Brain microvascular endothelial cell (primary cell): ENCODE measurements at regions not wholly inside any gene's neighbourhood (a gene's known extent, or its start where the extent isn't known, plus 50 kb on each side); places are given as distances from the start of the nearest gene placed in this dataset.

Experiments used
- DNase-seq: peaks from one replicate; pipeline ENCODE4 v3.0.0-alpha.2; 2020
- H3K27ac ChIP-seq: fragments of 250-450 bp; sonication (Bioruptor Pico); 2 replicates; pipeline ENCODE4 v1.5.1; 2020; ENCODE audit warnings: mild to moderate bottlenecking, moderate library complexity
- H3K27me3 ChIP-seq: fragments of 250-450 bp; sonication (Bioruptor Pico); replicated peaks from 2 replicates; pipeline ENCODE4 v1.5.1; 2020; ENCODE audit warnings: mild to moderate bottlenecking
- H3K36me3 ChIP-seq: fragments of 250-450 bp; sonication (Bioruptor Pico); replicated peaks from 2 replicates; pipeline ENCODE4 v1.5.1; 2020; ENCODE audit warnings: mild to moderate bottlenecking
- H3K4me3 ChIP-seq: 2 replicates; pipeline ENCODE4 v1.5.1; 2011; ENCODE audit warnings: low read depth, mild to moderate bottlenecking, control low read depth, low read length, moderate library complexity
- in situ Hi-C: cut with HindIII; loops from 2 replicates; pipeline ENCODE4 v1.10.0; 2017; ENCODE audit warnings: low sequenced_read_pairs, low pct_ligation_motif_present
- TF ChIP-seq, protein P1 (sequence below): IDR thresholded peaks from 2 replicates; pipeline ENCODE4 v1.5.1; 2011; ENCODE audit warnings: low read depth, mild to moderate bottlenecking, moderate library complexity, low read length, control low read depth, inconsistent platforms; ENCODE audit errors: missing control alignments

DNA sequence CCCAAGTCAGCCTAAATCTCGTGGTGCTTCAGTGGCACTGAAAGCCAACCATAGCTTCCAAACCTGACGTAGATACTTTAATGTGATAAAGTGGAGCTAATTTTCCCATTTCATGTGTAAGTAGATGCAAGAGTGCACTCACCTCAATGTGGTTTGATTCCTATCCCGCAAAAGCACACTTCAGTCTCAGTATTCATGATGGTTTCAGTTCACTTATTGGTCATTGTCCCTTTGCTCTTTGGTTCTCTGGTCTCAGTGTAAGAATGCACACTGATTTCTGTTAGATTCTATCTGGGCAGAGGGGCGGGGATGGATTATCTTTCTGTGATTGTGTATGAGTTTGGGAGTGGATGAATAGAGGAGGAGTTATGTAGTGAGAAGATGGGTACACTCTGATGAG, 340.6 kb downstream of the KCNRG start:
- Histone ChIP-seq H3K36me3 (no peaks in the 10 kb centered on the region), H3K4me3 (no peak overlapping the region), H3K27ac (no peak overlapping the region), H3K27me3 (no peaks in the 10 kb centered on the region)
- in situ Hi-C loops, result no loop called here
- TF ChIP-seq, protein P1, sequence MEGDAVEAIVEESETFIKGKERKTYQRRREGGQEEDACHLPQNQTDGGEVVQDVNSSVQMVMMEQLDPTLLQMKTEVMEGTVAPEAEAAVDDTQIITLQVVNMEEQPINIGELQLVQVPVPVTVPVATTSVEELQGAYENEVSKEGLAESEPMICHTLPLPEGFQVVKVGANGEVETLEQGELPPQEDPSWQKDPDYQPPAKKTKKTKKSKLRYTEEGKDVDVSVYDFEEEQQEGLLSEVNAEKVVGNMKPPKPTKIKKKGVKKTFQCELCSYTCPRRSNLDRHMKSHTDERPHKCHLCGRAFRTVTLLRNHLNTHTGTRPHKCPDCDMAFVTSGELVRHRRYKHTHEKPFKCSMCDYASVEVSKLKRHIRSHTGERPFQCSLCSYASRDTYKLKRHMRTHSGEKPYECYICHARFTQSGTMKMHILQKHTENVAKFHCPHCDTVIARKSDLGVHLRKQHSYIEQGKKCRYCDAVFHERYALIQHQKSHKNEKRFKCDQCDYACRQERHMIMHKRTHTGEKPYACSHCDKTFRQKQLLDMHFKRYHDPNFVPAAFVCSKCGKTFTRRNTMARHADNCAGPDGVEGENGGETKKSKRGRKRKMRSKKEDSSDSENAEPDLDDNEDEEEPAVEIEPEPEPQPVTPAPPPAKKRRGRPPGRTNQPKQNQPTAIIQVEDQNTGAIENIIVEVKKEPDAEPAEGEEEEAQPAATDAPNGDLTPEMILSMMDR, result no peak
- DNase-seq, result no peak

DNA sequence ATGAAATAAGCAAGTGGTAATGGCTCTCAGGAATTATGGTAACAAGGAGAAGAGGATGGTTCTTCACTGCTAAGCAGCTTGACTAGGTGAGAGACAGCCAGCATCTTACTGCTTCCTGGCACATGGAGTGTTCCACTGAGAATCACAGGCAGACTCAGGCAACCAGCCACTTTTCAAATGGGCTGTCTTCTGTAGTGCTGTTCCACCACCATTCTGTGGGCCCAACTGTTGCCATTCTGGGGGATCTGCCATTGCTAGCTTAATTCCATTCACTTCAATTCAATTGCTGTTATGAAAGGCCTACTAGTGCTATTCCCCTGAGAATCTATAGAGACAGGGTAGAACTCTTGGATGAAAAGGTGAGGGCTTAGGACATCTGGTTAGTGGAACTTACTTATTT, 341.9 kb downstream of the KCNRG start:
- Histone ChIP-seq H3K27me3 (no peaks in the 10 kb centered on the region), H3K27ac (no peak overlapping the region), H3K4me3 (no peak overlapping the region), H3K36me3 (no peaks in the 10 kb centered on the region)
- in situ Hi-C loops, result no loop called here
- DNase-seq, result no peak
- TF ChIP-seq, protein P1, result no peak

DNA sequence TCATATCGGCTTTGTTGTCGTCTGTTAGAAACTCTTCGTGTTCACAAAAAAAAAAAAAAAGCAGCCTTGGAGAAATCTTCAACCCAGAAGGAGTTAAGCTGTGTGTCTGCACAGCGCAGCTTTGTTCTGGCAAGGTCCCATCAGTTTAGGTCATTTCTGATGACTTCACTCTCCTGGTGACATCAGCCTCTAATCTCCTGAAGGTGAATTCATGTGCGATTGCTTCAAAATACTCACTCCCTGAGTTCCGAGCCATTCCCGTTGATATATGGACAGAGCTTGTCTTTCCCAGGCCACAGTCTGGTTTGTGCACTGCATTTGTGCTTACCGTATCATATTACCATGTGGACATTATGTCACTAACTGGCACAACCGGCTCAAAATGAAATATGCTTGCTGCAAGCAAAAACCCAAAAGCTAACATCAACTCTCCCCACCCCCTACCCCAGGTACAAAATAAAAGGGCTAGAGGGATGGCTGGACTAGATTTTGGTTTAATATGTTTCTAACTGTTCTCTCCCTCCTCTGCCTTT, 342.4 kb downstream of the KCNRG start:
- no peaks in the 10 kb centered on the region for H3K36me3 ChIP-seq
- peak; percentile 83 for DNase-seq
- H3K27ac ChIP-seq, result peak overlapping the region; percentile 35
- no peak overlapping the region for H3K4me3 ChIP-seq
- in situ Hi-C loops, result no loop called here
- TF ChIP-seq, protein P1, result no peak
- no peaks in the 10 kb centered on the region for H3K27me3 ChIP-seq

DNA sequence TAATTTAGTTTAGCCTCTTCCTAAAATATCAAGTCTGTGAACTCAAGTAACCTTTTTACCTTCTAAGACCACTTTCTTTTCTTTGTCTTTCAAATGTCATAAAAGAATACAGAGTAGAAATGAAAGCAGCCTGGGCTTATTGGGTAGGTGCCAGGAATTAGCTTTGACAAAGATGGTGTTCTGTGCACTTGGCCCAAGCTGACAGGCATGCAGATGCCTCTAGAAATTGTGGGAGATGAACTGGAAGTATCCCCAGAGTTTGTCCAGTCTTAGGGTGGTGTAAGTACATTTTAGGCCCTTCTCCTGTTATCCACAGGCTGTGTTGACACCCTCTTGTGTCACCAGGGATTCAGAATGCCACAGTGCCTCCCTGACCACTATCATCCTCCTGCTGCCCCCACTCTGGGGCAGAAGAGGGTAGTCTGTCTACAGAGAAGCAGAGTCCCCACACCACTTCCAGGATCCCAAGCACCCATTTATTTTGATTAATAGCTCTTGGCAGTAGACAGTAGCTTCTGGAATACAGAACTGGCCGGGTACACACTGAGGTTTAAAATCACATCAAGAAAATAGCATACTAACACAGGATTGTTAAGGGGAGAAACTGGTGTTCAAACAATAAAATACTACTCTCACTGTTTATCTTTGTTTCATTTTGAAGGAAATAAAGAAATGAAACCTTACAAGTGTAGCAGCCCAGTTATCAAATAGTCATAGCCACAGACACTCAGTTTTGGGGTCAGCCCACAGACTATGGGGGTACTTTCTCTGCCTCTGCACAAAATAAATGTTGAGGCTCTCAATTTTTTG, 343.2 kb downstream of the KCNRG start:
- TF ChIP-seq, protein P1, result no peak
- Histone ChIP-seq H3K27me3 (no peaks in the 10 kb centered on the region), H3K36me3 (no peaks in the 10 kb centered on the region), H3K27ac (no peak overlapping the region), H3K4me3 (no peak overlapping the region)
- DNase-seq, result peak; percentile 6
- in situ Hi-C loops, result no loop called here

DNA sequence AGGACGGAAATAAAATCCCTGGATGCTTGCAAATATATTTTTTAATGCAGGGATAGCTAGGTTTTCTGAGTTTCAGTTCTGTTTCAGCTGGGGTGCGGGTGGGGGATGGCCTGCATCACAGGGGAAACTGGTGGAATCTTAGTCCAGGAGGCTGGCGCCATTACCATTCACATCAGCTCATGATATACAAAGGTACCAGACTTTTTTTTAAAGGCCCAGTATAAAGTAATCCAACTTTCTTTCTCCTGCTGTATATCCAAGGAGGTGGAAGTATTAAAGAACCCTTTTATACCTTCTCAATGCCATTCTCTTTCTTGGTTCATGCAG, 343.8 kb downstream of the KCNRG start:
- H3K4me3 ChIP-seq, result no peak overlapping the region
- in situ Hi-C loops, result no loop called here
- DNase-seq, result no peak
- TF ChIP-seq, protein P1, result no peak
- H3K36me3 ChIP-seq, result no peaks in the 10 kb centered on the region
- H3K27ac ChIP-seq, result no peak overlapping the region
- H3K27me3 ChIP-seq, result no peaks in the 10 kb centered on the region

DNA sequence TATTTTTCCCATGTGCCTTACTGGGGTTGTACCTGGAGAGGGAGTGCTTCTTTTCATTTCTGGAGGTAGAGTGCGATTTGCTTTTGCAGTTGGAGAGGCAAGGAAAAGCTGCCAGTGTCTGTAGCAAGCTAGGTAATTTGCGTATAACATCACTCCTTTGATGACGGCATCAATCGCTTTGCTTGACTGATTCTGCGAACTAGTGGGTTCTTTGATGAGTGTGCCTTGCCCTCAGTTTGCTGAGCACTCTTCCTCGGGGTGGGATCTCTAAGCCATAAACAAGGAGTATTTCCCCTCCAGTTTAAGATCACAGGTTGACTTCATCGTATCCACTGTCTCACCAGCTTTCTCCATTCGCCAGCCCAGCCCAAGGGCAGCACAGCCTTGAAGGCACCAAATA, 344.5 kb downstream of the KCNRG start:
- Histone ChIP-seq H3K27me3 (no peaks in the 10 kb centered on the region), H3K27ac (no peak overlapping the region), H3K4me3 (no peak overlapping the region), H3K36me3 (no peaks in the 10 kb centered on the region)
- in situ Hi-C loops, result no loop called here
- DNase-seq, result no peak
- TF ChIP-seq, protein P1, result no peak
